Right kidney (tissue), 1 donor: ENCODE measurements at regions not wholly inside any gene's neighbourhood (a gene's known extent, or its start where the extent isn't known, plus 50 kb on each side); places are given as distances from the start of the nearest gene placed in this dataset.

Source experiments
- DNase-seq: peaks from one replicate; pipeline ENCODE4 v3.0.0-alpha.2; 2016

GRCh38 chr1:201660931-201661822 is 122.2 kb downstream of the NAV1 start:
- DNase-seq = no peak

GRCh38 chr1:201661823-201662359 is 123.0 kb downstream of the NAV1 start:
- no peak for DNase-seq

GRCh38 chr1:201662646-201663045 is 123.7 kb downstream of the NAV1 start:
- no peak for DNase-seq

- DNase-seq = no peak
Observed at GRCh38 chr1:201663491-201664113, 124.7 kb downstream of the NAV1 start.

GRCh38 chr1:201665036-201665435 is 126.1 kb downstream of the NAV1 start:
- no peak for DNase-seq

GRCh38 chr1:201666102-201666501 is 127.2 kb downstream of the NAV1 start:
- DNase-seq = no peak

- no peak for DNase-seq
Observed at GRCh38 chr1:201666645-201667044, 127.7 kb downstream of the NAV1 start.

- DNase-seq = no peak
Observed at GRCh38 chr1:201667479-201667878, 128.6 kb downstream of the NAV1 start.

GRCh38 chr1:201670517-201670916 is 131.6 kb downstream of the NAV1 start:
- no peak for DNase-seq

GRCh38 chr1:201672685-201673084 is 133.8 kb downstream of the NAV1 start:
- DNase-seq = no peak

- no peak for DNase-seq
Observed at GRCh38 chr1:201673093-201673492, 134.2 kb downstream of the NAV1 start.

GRCh38 chr1:201673915-201674314 is 135.0 kb downstream of the NAV1 start:
- no peak for DNase-seq

- DNase-seq = no peak
Observed at GRCh38 chr1:201675143-201675542, 136.2 kb downstream of the NAV1 start.

- DNase-seq = peak; percentile 48
Observed at GRCh38 chr1:201676197-201676596, 137.3 kb downstream of the NAV1 start.

- DNase-seq = no peak
Observed at GRCh38 chr1:201676641-201677040, 137.7 kb downstream of the NAV1 start.

GRCh38 chr1:201678264-201679101 is 139.6 kb downstream of the NAV1 start:
- DNase-seq = no peak

- DNase-seq = no peak
Observed at GRCh38 chr1:201681375-201681774, 142.4 kb downstream of the NAV1 start.

GRCh38 chr1:201682964-201683363 is 144.0 kb downstream of the NAV1 start:
- DNase-seq = no peak

- DNase-seq = no peak
Observed at GRCh38 chr1:201683397-201683796, 144.5 kb downstream of the NAV1 start.

GRCh38 chr1:201685485-201685884 is 143.5 kb upstream of the IPO9 start:
- no peak for DNase-seq

- no peak for DNase-seq
Observed at GRCh38 chr1:201686714-201687455, 142.1 kb upstream of the IPO9 start.

GRCh38 chr1:201688514-201688913 is 140.4 kb upstream of the IPO9 start:
- no peak for DNase-seq
